Activated T-cell treated with anti-CD3 and anti-CD28 coated beads, Interleukin-2, amount 50 U/mL, for 72 hours (primary cell): ENCODE measurements at regions not wholly inside any gene's neighbourhood (a gene's known extent, or its start where the extent isn't known, plus 50 kb on each side); places are given as distances from the start of the nearest gene placed in this dataset.
A peak's percentile ranks its signal among the peaks of the same experiment; 100 is the strongest.

ENCODE experiments used
- ATAC-seq, 2 donors: fragments of 150-1000 bp; cut with Tn5 transposase; replicated peaks in 1 of 2; 2 replicates each; pipeline ENCODE4 v1.10.0; 2021; ENCODE audit warnings: moderate library complexity in 2 of 2, mild to moderate bottlenecking in 1 of 2
- DNase-seq, 2 donors: peaks; one replicate each; pipeline ENCODE4 v3.0.0; 2021 to 2022; ENCODE audit warnings: mixed read lengths in 1 of 2
- H3K27ac Mint-ChIP-seq: one replicate; pipeline ENCODE4 v1.8.0; 2022; ENCODE audit warnings: mild to moderate bottlenecking, moderate library complexity, mixed read lengths
- H3K27me3 Mint-ChIP-seq: one replicate; pipeline ENCODE4 v1.8.0; 2022; ENCODE audit warnings: low read depth, mixed read lengths
- H3K36me3 Mint-ChIP-seq, 2 donors: one replicate each; pipeline ENCODE4 v1.8.0; 2022; ENCODE audit warnings: mixed read lengths in 2 of 2, mild to moderate bottlenecking in 1 of 2; ENCODE audit not compliant: insufficient read depth in 2 of 2
- H3K4me1 Mint-ChIP-seq: one replicate; pipeline ENCODE4 v1.8.0; 2022; ENCODE audit warnings: low read depth, mixed read lengths
- H3K4me3 Mint-ChIP-seq, 2 donors: one replicate each; pipeline ENCODE4 v1.8.0; 2022; ENCODE audit warnings: mild to moderate bottlenecking in 2 of 2, mixed read lengths in 2 of 2, moderate library complexity in 2 of 2
- H3K9me3 Mint-ChIP-seq, 2 donors: one replicate each; pipeline ENCODE4 v1.8.0; 2022; ENCODE audit warnings: mixed read lengths in 2 of 2

DNA sequence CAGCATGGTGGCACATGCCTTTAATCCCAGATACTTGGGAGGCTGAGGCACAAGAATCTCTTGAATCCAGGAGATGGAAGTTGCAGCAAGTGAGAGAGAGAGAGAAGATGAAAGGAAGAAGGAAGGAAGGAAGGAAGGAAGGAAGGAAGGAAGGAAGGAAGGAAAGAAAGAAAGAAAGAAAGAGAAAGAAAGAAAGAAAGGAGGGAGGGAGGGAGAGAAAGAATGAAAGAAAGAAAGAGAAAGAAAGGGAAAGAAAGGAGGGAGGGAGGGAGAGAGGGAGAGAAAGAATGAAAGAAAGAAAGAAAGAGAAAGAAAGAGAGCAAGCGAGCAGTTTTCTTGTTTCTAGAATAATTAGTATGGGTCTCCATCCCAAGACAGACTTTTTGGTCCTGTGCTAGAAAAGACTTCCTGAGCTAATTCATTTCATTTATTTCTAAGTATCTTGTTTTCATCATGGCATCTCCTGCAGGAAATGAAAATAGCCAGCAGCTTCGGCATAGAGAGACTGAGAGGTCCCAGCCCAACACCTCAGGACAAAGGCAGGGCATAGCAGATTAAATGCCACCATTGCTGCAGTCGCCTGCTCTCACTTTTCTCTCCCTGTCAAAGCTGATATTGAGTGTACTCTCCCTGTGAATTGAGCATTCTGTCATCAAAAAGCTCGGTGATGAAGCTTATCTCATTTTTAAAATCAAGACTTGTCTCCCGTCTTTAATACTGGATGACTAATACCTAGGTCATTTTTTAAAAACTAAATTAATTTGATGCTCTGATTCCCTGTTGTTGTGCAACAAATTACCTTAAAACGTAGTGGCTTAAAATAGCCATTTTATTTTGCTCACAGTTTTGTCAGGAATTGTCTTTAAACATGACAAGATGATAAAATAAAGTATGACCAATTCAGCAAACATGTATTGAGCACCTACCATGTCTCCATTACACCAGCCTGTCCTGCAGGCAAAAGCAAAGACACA, 91.8 kb upstream of the ADRA1B start:
- DNase-seq (no peak), ATAC-seq (no peak)
- H3K27ac Mint-ChIP-seq = no peak overlapping the region
- no peaks in the 10 kb centered on the region for H3K9me3 Mint-ChIP-seq
- no peaks in the 10 kb centered on the region for H3K4me1 Mint-ChIP-seq
- H3K4me3 Mint-ChIP-seq = no peak overlapping the region
- no peaks in the 10 kb centered on the region for H3K36me3 Mint-ChIP-seq
- H3K27me3 Mint-ChIP-seq = peaks cover 6% of the 10 kb centered on the region

DNA sequence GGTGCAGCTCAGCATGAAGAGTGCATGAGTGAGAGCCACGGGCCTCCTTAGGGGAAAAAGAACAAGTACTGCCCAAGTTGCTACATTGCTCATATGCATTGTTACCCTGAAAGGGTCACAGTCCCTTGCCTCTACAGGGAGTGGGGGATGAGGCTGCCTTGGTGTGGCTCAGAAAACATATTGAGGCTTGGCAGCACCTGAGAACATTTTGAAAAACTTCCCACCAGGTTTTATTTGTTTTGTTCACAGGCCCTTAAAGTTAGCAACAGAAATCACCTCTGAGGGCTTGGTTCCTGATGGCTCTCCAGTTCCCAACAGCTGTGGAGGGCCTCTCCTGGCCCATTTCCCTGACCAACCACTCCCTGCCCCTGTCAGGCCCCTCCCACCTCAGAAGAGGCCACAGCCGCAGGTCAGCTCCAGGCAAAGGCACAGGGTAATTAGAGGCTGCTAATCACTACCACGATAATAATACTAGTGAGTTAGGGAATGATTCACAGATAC, 90.7 kb upstream of the ADRA1B start:
- Mint-ChIP-seq H3K4me3 (no peak overlapping the region), H3K27me3 (peaks cover 6% of the 10 kb centered on the region), H3K36me3 (no peaks in the 10 kb centered on the region), H3K27ac (no peak overlapping the region), H3K4me1 (no peaks in the 10 kb centered on the region), H3K9me3 (no peaks in the 10 kb centered on the region)
- ATAC-seq = no peak
- no peak for DNase-seq

DNA sequence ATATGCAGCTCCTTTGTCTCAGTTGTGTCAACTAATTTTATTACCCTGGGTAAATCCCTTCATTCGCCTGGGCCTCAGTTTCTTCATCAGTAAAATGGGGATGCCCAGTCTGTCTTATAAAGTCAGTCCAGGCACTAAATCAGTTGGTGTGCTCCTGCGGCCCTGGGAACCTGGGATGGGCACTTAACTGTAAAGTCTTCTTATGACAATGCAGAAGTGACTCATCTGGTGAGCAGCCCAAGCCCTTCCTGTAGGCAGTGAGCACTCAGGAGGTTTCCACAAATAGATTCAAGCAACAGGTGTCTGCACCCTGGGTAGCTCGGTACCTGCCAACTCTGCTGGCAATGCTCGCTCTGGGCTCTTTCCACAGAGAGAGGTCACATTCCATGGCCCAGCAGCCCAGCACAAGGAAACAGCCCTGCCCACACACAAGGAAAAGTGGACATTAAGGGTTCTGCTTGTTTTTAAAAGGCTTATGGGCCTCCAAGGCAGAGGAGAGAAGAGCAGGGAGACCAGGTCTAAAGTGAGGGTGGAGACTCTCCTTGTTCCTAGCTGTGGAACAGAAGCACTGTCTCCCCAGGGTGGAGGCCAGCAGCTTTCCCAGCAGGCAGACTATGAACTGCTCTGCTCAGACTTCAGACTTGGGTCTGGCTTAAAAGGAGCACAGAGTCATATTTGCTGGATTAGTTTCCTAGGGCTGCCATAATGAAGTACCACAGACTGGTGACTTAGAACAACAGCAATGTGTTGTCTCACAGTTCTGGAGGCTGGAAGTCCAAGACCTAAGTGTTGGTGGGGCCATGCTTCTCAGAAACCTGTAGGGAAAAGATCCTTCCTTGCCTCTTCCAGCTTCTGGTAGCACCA, 89.7 kb upstream of the ADRA1B start:
- ATAC-seq (peak; percentile 37 to 67), DNase-seq (peak in 1 of 2 donors; percentile 3)
- H3K36me3 Mint-ChIP-seq = no peaks in the 10 kb centered on the region
- H3K27me3 Mint-ChIP-seq = peaks cover 6% of the 10 kb centered on the region
- H3K4me3 Mint-ChIP-seq = no peak overlapping the region
- no peaks in the 10 kb centered on the region for H3K4me1 Mint-ChIP-seq
- H3K27ac Mint-ChIP-seq = no peak overlapping the region
- H3K9me3 Mint-ChIP-seq = no peaks in the 10 kb centered on the region

DNA sequence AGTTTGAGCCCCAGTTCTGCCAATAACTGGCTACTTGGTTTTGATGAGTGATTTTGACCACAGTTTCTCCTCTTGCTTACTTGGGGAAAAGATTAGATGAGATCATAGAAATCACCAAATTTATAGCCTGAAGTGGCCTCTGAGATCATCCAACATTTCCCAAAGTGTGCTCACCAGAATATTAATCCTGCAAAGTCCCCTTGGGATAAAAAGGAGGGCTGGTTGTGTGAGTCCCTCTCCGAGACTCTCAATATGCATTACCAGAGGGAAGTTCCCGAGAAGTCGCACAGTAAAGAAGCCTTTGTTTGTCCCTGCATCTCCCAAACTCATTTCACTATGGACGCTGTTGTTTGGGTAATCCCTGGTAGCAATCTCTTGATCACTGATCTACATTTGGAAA, 88.4 kb upstream of the ADRA1B start:
- H3K4me3 Mint-ChIP-seq = no peak overlapping the region
- H3K4me1 Mint-ChIP-seq = no peaks in the 10 kb centered on the region
- H3K27ac Mint-ChIP-seq = no peak overlapping the region
- no peaks in the 10 kb centered on the region for H3K36me3 Mint-ChIP-seq
- no peak for ATAC-seq
- H3K27me3 Mint-ChIP-seq = peaks cover 15% of the 10 kb centered on the region
- no peaks in the 10 kb centered on the region for H3K9me3 Mint-ChIP-seq
- DNase-seq = no peak

DNA sequence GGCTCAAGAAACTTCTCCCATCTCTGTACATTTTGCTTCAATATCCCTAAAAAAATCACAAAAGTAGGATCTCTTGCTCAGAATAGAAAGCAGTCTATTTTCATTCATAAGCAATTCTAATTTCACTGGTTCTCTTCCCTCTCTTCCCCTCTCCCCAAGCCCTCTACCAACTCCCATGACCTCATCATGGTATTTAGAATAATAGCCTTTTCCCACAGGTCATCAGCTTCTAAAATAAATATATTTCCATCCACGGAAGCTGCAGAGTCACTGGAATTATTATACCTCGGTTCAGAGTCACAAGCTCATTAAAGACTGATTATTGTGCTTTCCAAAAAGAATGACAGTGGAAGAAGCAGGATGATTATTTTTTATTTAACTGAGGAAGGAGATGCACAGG, 84.2 kb upstream of the ADRA1B start:
- Mint-ChIP-seq H3K27me3 (peaks cover 20% of the 10 kb centered on the region), H3K4me1 (no peaks in the 10 kb centered on the region), H3K4me3 (no peak overlapping the region), H3K9me3 (peaks cover 2 to 6% of the 10 kb centered on the region in 2 donors), H3K36me3 (peaks cover 2 to 4% of the 10 kb centered on the region in 2 donors), H3K27ac (no peak overlapping the region)
- ATAC-seq = no peak
- no peak for DNase-seq

DNA sequence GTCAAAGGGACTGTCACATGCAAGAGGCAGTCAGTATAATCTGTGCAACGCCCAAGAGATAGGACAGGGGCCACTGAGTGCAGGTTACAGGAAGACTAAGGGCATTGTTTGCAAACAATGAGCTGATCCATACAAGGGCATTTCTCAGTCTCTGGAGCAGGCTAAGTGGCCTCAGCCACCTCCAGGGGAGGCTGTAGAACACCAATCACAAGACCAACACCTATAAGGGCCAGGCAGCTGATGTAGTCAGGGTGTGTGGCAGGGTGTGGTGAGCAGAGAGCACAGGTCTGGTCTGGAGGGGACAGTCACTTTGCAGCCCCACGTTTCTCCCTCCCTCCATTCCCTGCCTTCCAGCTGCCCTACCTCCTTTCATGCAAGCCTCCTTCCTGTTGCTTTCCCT, 83.2 kb upstream of the ADRA1B start:
- no peak overlapping the region for H3K4me3 Mint-ChIP-seq
- ATAC-seq = no peak
- peaks cover 2 to 6% of the 10 kb centered on the region in 2 donors for H3K9me3 Mint-ChIP-seq
- H3K27ac Mint-ChIP-seq = no peak overlapping the region
- H3K27me3 Mint-ChIP-seq = peaks cover 20% of the 10 kb centered on the region
- no peaks in the 10 kb centered on the region for H3K4me1 Mint-ChIP-seq
- no peak for DNase-seq
- H3K36me3 Mint-ChIP-seq = peaks cover 2 to 4% of the 10 kb centered on the region in 2 donors

DNA sequence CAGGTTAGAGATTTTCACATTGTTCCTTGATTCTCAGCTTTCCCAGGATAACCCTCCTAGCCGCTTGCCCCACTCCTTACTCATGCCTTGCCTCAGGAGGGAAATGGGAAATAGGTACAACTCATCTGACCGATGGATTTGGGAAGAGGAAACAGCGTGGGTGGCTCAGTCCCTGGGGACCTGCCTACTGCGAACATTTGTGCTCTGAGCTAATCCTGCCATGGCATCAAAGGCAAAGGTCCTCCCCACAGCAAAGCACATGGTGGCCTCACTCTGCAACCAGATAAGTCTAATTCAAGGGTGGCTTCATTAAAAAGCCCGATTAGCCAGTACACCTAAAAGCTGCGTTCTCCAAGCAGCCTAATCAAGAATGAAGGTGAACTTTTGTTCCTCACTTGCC, 82.4 kb upstream of the ADRA1B start:
- peaks cover 20% of the 10 kb centered on the region for H3K27me3 Mint-ChIP-seq
- H3K9me3 Mint-ChIP-seq = peaks cover 2 to 6% of the 10 kb centered on the region in 2 donors
- DNase-seq (no peak), ATAC-seq (no peak)
- no peak overlapping the region for H3K27ac Mint-ChIP-seq
- H3K4me3 Mint-ChIP-seq = no peak overlapping the region
- H3K4me1 Mint-ChIP-seq = no peaks in the 10 kb centered on the region
- H3K36me3 Mint-ChIP-seq = peaks cover 2 to 4% of the 10 kb centered on the region in 2 donors

DNA sequence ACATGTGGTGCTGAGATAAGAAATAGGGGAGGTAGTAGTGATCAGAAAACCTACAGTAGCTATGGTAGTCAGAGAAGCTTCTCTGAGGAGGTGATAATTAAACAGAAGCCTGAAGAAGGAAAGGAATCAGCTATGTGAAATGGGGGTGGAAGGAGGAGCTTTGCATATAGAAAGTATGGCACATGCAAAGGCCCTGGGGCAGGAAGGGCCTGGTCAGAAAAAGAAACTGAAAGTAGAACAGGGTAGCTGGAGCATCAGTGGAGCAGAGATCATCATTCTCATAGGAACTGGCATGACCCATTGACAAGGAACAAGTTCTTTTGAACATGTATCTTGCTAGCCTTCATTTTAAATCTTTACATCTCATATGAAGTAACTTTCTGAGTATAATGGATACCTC, 80.7 kb upstream of the ADRA1B start:
- Mint-ChIP-seq H3K27me3 (peaks cover 30% of the 10 kb centered on the region), H3K4me3 (no peak overlapping the region), H3K27ac (peak overlapping the region; percentile 27), H3K36me3 (peaks cover 2 to 4% of the 10 kb centered on the region in 2 donors), H3K4me1 (no peaks in the 10 kb centered on the region), H3K9me3 (peaks cover 2 to 6% of the 10 kb centered on the region in 2 donors)
- DNase-seq (no peak), ATAC-seq (no peak)

DNA sequence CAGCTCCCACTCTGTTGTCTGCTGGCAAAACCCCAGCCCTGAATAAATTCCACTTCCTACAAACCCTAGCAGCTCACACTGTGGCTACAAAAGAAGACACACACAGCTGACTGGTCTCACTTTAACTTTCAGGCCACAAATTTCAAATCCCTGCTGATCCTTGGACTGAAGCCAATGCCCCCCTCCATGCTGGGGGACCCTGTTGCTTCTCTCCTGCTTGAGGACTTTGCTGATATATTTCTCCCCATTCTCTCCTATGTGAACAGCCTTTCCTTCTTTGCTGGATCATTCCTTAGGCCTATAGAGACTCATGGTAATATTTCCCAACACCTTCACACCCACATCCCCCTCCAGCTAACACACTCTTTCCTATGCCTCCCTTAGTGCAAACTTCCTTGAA, 79.6 kb upstream of the ADRA1B start:
- DNase-seq = no peak
- ATAC-seq = no peak
- no peak overlapping the region for H3K27ac Mint-ChIP-seq
- no peaks in the 10 kb centered on the region for H3K4me1 Mint-ChIP-seq
- H3K9me3 Mint-ChIP-seq = peaks cover 2 to 6% of the 10 kb centered on the region in 2 donors
- peaks cover 2 to 4% of the 10 kb centered on the region in 2 donors for H3K36me3 Mint-ChIP-seq
- H3K27me3 Mint-ChIP-seq = peaks cover 37% of the 10 kb centered on the region
- no peak overlapping the region for H3K4me3 Mint-ChIP-seq

DNA sequence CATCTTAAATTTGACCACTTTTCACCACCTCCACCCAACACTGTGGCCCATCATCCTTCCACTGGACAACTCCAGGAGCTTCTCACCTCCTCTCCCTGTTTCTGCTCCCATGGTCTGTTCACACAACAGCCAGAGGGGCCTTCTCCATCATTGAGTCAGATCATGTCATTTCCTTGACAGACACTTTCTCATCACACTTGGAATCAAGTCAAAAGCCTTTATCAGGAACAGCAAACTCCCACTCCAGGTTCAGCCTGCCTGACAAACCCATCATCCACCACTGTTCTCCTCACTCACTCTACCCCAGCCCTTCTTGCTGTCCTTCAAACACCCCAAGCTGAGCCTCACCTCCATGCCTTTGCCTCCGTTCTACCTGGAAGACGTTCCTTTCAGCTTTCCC, 78.4 kb upstream of the ADRA1B start:
- peaks cover 2 to 6% of the 10 kb centered on the region in 2 donors for H3K9me3 Mint-ChIP-seq
- peaks cover 2 to 4% of the 10 kb centered on the region in 2 donors for H3K36me3 Mint-ChIP-seq
- ATAC-seq (no peak), DNase-seq (no peak)
- no peak overlapping the region for H3K4me3 Mint-ChIP-seq
- peaks cover 26% of the 10 kb centered on the region for H3K27me3 Mint-ChIP-seq
- no peak overlapping the region for H3K27ac Mint-ChIP-seq
- no peaks in the 10 kb centered on the region for H3K4me1 Mint-ChIP-seq

DNA sequence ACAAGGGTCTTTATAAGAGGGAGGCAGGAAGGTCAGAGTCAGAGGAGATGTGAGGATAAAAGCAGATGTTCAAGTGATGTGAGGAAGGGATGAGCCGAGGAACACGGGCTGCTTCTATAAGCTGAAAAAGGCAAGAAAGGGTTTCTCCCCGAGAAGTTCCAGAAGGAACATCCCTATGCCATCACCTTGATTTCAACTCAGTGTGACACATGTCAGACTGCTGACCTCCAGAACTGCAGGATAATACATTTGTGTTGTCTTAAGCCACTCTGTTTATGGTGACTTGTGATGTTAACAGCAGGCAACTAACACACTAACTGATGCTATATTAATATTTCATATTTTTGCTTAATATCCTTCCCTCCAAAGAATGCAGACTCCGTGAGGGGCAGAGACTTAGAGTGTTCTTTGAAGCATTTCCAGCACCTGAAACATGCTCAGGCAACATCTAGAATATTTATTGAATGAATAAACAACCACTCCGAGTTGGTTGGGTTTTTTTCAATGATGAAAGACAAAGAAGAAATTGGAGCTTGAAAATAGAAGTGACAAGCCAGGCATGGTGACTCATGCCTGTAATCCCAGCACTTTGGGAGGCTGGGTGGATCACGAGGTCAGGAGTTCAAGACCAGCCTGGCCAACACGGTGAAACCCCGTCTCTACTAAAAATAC, 77.6 kb upstream of the ADRA1B start:
- no peak for ATAC-seq
- DNase-seq = no peak
- Mint-ChIP-seq H3K27me3 (peaks cover 18% of the 10 kb centered on the region), H3K4me1 (no peaks in the 10 kb centered on the region), H3K4me3 (no peak overlapping the region), H3K36me3 (peaks cover 2 to 4% of the 10 kb centered on the region in 2 donors), H3K27ac (no peak overlapping the region), H3K9me3 (peaks cover 2 to 4% of the 10 kb centered on the region in 2 donors)

DNA sequence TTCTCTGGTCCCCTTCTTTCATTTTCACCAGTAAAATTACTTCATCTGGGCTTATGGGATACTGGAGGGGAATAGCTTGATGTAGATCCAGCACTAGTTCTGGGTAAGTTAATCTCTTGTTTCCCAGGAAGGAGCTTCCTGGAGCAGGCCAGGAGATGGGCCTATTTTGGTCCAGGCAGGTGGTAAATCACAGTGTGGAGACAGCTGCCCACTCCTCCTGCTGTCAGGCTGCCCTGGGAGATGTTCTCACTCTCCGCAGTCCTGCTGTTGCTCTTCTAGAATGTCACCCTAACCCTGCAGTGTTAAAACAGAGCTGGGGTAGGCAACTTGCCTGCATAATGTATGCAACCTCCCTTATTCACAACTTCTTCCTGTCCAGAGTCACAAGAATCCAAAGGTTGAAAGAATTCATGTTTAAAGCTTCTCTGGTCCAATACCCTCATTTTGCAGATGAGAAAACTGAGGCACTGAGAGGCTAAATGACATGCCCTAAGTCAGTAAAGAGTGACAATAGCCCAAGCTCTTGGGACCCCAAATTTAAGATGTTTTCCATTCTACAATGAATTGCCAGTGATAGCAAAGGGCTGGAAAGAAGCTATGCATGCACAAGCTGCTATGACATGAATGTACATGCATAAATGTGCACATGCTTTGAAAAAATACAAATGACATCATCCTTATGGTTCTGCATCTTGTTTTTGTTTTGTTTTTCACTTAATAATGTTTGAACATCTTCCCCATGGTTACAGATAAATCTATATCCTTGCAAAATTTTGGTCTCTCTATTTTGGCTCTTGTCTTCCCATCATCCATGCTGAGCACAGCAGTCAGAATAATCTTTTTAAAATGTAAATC, 71.8 kb upstream of the ADRA1B start:
- no peak for DNase-seq
- no peak overlapping the region for H3K27ac Mint-ChIP-seq
- peaks cover 23% of the 10 kb centered on the region for H3K27me3 Mint-ChIP-seq
- H3K9me3 Mint-ChIP-seq = no peaks in the 10 kb centered on the region
- ATAC-seq = no peak
- no peak overlapping the region for H3K4me3 Mint-ChIP-seq
- no peaks in the 10 kb centered on the region for H3K36me3 Mint-ChIP-seq
- no peaks in the 10 kb centered on the region for H3K4me1 Mint-ChIP-seq
